PC-9 (cell line): ENCODE measurements at regions not wholly inside any gene's neighbourhood (a gene's known extent, or its start where the extent isn't known, plus 50 kb on each side); places are given as distances from the start of the nearest gene placed in this dataset.

Experiments used
- EZH2 ChIP-seq: fragments of 200-600 bp; sonication (generic); IDR thresholded peaks from 2 replicates; pipeline ENCODE4 v1.8.0; 2017; ENCODE audit warnings: antibody characterized with exemption, low read depth
- TF ChIP-seq, protein P1 (sequence below): fragments of 200-600 bp; sonication (generic); conservative IDR thresholded peaks from 2 replicates; pipeline ENCODE4 v1.6.1; 2017; ENCODE audit warnings: mixed run types, antibody characterized with exemption, mild to moderate bottlenecking, moderate library complexity

- TF ChIP-seq, protein P1, sequence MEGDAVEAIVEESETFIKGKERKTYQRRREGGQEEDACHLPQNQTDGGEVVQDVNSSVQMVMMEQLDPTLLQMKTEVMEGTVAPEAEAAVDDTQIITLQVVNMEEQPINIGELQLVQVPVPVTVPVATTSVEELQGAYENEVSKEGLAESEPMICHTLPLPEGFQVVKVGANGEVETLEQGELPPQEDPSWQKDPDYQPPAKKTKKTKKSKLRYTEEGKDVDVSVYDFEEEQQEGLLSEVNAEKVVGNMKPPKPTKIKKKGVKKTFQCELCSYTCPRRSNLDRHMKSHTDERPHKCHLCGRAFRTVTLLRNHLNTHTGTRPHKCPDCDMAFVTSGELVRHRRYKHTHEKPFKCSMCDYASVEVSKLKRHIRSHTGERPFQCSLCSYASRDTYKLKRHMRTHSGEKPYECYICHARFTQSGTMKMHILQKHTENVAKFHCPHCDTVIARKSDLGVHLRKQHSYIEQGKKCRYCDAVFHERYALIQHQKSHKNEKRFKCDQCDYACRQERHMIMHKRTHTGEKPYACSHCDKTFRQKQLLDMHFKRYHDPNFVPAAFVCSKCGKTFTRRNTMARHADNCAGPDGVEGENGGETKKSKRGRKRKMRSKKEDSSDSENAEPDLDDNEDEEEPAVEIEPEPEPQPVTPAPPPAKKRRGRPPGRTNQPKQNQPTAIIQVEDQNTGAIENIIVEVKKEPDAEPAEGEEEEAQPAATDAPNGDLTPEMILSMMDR, result no peak
- TF ChIP-seq EZH2, result no peak
These were observed 815.4 kb downstream of the SQOR start for GRCh38 chr15:46450112-46450809.
